HEK293 (cell line): ENCODE measurements at regions not wholly inside any gene's neighbourhood (a gene's known extent, or its start where the extent isn't known, plus 50 kb on each side); places are given as distances from the start of the nearest gene placed in this dataset.

Experiments
- CTCF ChIA-PET: fragments of 350-600 bp; formaldehyde crosslinking; extraction: SDS; loops from one replicate; lab custom pipeline; 2021; ENCODE audit warnings: antibody characterized with exemption; lab: Yijun Ruan, JAX
- POLR2A ChIA-PET: fragments of 300-600 bp; formaldehyde crosslinking; extraction: SDS; loops from one replicate; lab custom pipeline; 2020; ENCODE audit warnings: antibody characterized with exemption, inconsistent platforms; lab: Yijun Ruan, JAX
- H3K27ac ChIP-seq: fragments of 200-500 bp; sonication (Bioruptor generic); 2 replicates; pipeline ENCODE4 v1.5.1; 2014; ENCODE audit warnings: low read depth, low read length, control low read depth, inconsistent platforms; ENCODE audit errors: extremely low read depth
- H3K36me3 ChIP-seq, 2 experiments: fragments of 200-500 bp in 1 of 2; sonication (Bioruptor generic) in 1 of 2; 1 replicate in 1 of 2; 2 replicates in 1 of 2; pipeline ENCODE4 v1.5.1; 2014 to 2017; ENCODE audit warnings: inconsistent platforms in 2 of 2, low read length in 2 of 2; ENCODE audit not compliant: control insufficient read depth in 2 of 2, insufficient read depth in 1 of 2
- H3K4me1 ChIP-seq: fragments of 200-500 bp; sonication (Bioruptor generic); 2 replicates; pipeline ENCODE4 v1.5.1; 2014; ENCODE audit warnings: mild to moderate bottlenecking, low read length, inconsistent platforms; ENCODE audit not compliant: control insufficient read depth, insufficient read depth
- H3K4me3 ChIP-seq: 2 replicates; pipeline ENCODE4 v1.5.1; 2011; ENCODE audit warnings: low read depth, mild to moderate bottlenecking, control low read depth, low read length, moderate library complexity
- H3K9me3 ChIP-seq: fragments of 200-500 bp; sonication (Bioruptor generic); 2 replicates; pipeline ENCODE4 v1.5.1; 2014; ENCODE audit warnings: low read depth, low read length, inconsistent platforms; ENCODE audit not compliant: control insufficient read depth, insufficient read depth
- BCL6B ChIP-seq: fragments of 450-650 bp; formaldehyde crosslinking; IDR thresholded peaks from 2 replicates; pipeline ENCODE4 v1.5.1; 2017; ENCODE audit warnings: missing biosample characterization, missing genetic modification characterization
- GLIS2 ChIP-seq: fragments of 450-650 bp; formaldehyde crosslinking; IDR thresholded peaks from 2 replicates; pipeline ENCODE4 v1.5.1; 2016; ENCODE audit warnings: missing biosample characterization, missing genetic modification characterization
- KLF9 ChIP-seq: fragments of 450-650 bp; formaldehyde crosslinking; IDR thresholded peaks from 2 replicates; pipeline ENCODE4 v1.5.1; 2016; ENCODE audit warnings: missing biosample characterization, missing genetic modification characterization, low read depth
- PRDM1 ChIP-seq: fragments of 450-650 bp; formaldehyde crosslinking; IDR thresholded peaks from 2 replicates; pipeline ENCODE4; 2016; ENCODE audit warnings: missing biosample characterization, missing genetic modification characterization
- SP3 ChIP-seq: fragments of 450-650 bp; formaldehyde crosslinking; IDR thresholded peaks from 2 replicates; pipeline ENCODE4 v1.5.1; 2016; ENCODE audit warnings: missing biosample characterization, missing genetic modification characterization
- ZBTB49 ChIP-seq: fragments of 450-650 bp; formaldehyde crosslinking; IDR thresholded peaks from 2 replicates; pipeline ENCODE4 v1.5.1; 2016; ENCODE audit warnings: missing biosample characterization, missing genetic modification characterization, low read depth
- ZFP37 ChIP-seq: fragments of 450-650 bp; formaldehyde crosslinking; IDR thresholded peaks from 2 replicates; pipeline ENCODE4 v1.5.1; 2016; ENCODE audit warnings: missing biosample characterization, missing genetic modification characterization
- ZNF112 ChIP-seq: fragments of 450-650 bp; formaldehyde crosslinking; IDR thresholded peaks from 2 replicates; pipeline ENCODE4 v1.5.0; 2017; ENCODE audit warnings: missing biosample characterization, missing genetic modification characterization
- ZNF132 ChIP-seq: fragments of 450-650 bp; formaldehyde crosslinking; IDR thresholded peaks from 2 replicates; pipeline ENCODE4 v1.5.1; 2017; ENCODE audit warnings: missing biosample characterization, missing genetic modification characterization, borderline replicate concordance
- ZNF133 ChIP-seq: fragments of 450-650 bp; formaldehyde crosslinking; IDR thresholded peaks from 2 replicates; pipeline ENCODE4 v1.5.1; 2016; ENCODE audit warnings: missing biosample characterization, missing genetic modification characterization
- ZNF184 ChIP-seq: fragments of 450-650 bp; IDR thresholded peaks from 2 replicates; pipeline ENCODE4 v1.5.1; 2018; ENCODE audit warnings: missing biosample characterization, mild to moderate bottlenecking, missing genetic modification characterization
- ZNF239 ChIP-seq: fragments of 450-650 bp; formaldehyde crosslinking; IDR thresholded peaks from 2 replicates; pipeline ENCODE4 v1.5.1; 2016; ENCODE audit warnings: missing biosample characterization, missing genetic modification characterization
- ZNF248 ChIP-seq: fragments of 450-650 bp; formaldehyde crosslinking; IDR thresholded peaks from 2 replicates; pipeline ENCODE4 v1.5.1; 2017; ENCODE audit warnings: missing biosample characterization, missing genetic modification characterization
- ZNF350 ChIP-seq: fragments of 450-650 bp; formaldehyde crosslinking; IDR thresholded peaks from 2 replicates; pipeline ENCODE4 v1.5.0; 2017; ENCODE audit warnings: missing biosample characterization, mild to moderate bottlenecking, missing genetic modification characterization
- ZNF426 ChIP-seq: fragments of 450-650 bp; formaldehyde crosslinking; IDR thresholded peaks from 2 replicates; pipeline ENCODE4 v1.5.1; 2017; ENCODE audit warnings: missing biosample characterization, missing genetic modification characterization, mild to moderate bottlenecking, inconsistent platforms, moderate library complexity
- ZNF449 ChIP-seq: fragments of 450-650 bp; formaldehyde crosslinking; IDR thresholded peaks from 2 replicates; pipeline ENCODE4 v1.5.1; 2017; ENCODE audit warnings: missing biosample characterization, mild to moderate bottlenecking, missing genetic modification characterization, moderate library complexity
- ZNF501 ChIP-seq: fragments of 450-650 bp; formaldehyde crosslinking; IDR thresholded peaks from 2 replicates; pipeline ENCODE4 v1.5.1; 2016; ENCODE audit warnings: missing biosample characterization, missing genetic modification characterization
- ZNF521 ChIP-seq: fragments of 450-650 bp; formaldehyde crosslinking; IDR thresholded peaks from 2 replicates; pipeline ENCODE4 v1.5.1; 2017; ENCODE audit warnings: missing biosample characterization, mild to moderate bottlenecking, missing genetic modification characterization
- ZNF555 ChIP-seq: fragments of 450-650 bp; formaldehyde crosslinking; conservative IDR thresholded peaks from 2 replicates; pipeline ENCODE4 v1.5.1; 2017; ENCODE audit warnings: missing biosample characterization, mild to moderate bottlenecking, missing genetic modification characterization, inconsistent platforms
- ZNF692 ChIP-seq: fragments of 450-650 bp; formaldehyde crosslinking; IDR thresholded peaks from 2 replicates; pipeline ENCODE4 v1.5.1; 2016; ENCODE audit warnings: missing biosample characterization, missing genetic modification characterization
- ZNF837 ChIP-seq: fragments of 450-650 bp; formaldehyde crosslinking; IDR thresholded peaks from 2 replicates; pipeline ENCODE4 v1.5.1; 2016; ENCODE audit warnings: missing biosample characterization, missing genetic modification characterization

- TF ChIP-seq ZNF132 (no peak), ZFP37 (no peak)
- TF ChIP-seq, all 188 proteins: peak for 0
Measured at GRCh38 chr2:196287523-196287922, 116.1 kb upstream of the STK17B start (continued).

- H3K4me1 ChIP-seq: peaks cover 3% of the 10 kb centered on the region; the same call in 1 of the 2 replicates
- no peak for TF ChIP-seq ZNF239 (tag by site-specific recombination)
- no peak for TF ChIP-seq ZNF133
- TF ChIP-seq ZNF449 (tag by site-specific recombination): no peak
- TF ChIP-seq ZNF555 (tag by site-specific recombination): no peak
- no peak for TF ChIP-seq PRDM1
- TF ChIP-seq BCL6B (tag by site-specific recombination): no peak
- no peak for TF ChIP-seq ZNF184
- TF ChIP-seq ZNF112: no peak
- TF ChIP-seq SP3 (tag by site-specific recombination): no peak
- no peak for TF ChIP-seq GLIS2 (tag by site-specific recombination)
- no peak for TF ChIP-seq ZNF426
- TF ChIP-seq ZBTB49 (tag by site-specific recombination): no peak
- TF ChIP-seq ZNF501 (tag by site-specific recombination): no peak
- no peak for TF ChIP-seq ZNF692 (tag by site-specific recombination)
- TF ChIP-seq ZNF521 (tag by site-specific recombination): no peak
- TF ChIP-seq KLF9 (tag by site-specific recombination): no peak
- TF ChIP-seq ZNF837 (tag by site-specific recombination): no peak
- no peak for TF ChIP-seq ZNF248 (tag by site-specific recombination)
- TF ChIP-seq ZNF350 (tag by site-specific recombination): no peak
- H3K4me3 ChIP-seq: no peak overlapping the region
- no peaks in the 10 kb centered on the region for H3K9me3 ChIP-seq
- H3K27ac ChIP-seq: no peak overlapping the region
- peaks cover 0 to 6% of the 10 kb centered on the region in 2 experiments; a peak in 1 of 3 replicates for H3K36me3 ChIP-seq
- ChIA-PET CTCF (no interaction called here), POLR2A (no interaction called here)
Measured at GRCh38 chr2:196288006-196288538, 116.7 kb upstream of the STK17B start.
